ENCODE measurements at regions not wholly inside any gene's neighbourhood (a gene's known extent, or its start where the extent isn't known, plus 50 kb on each side); places are given as distances from the start of the nearest gene placed in this dataset.

DNA sequence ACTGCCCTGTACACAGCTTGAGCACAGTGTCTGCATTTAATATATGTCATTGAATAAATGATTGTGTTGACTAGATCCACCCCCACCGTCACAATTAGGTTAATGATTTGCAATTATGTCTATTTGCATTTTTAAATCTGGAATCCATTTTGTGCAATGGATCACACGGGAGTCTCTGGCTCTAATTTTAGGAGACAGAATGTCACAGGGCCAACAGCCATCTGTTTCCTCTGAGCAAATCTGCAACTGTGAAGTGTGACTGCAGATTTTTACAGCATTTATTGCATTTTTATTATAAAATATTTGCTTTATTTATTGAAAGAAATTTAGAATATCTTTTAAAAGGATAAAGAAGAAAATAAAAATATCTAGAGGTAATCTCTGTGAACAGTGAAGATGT is 316.8 kb downstream of the HS3ST1 start:
- TF ChIP-seq JUND (IDR thresholded peaks at IDR 0.05; ENCODE audit: borderline replicate concordance, low read depth, low read length) (no peak), JUND (tag; IDR thresholded peaks at IDR 0.05; ENCODE audit: borderline replicate concordance, low read depth, low read length) (no peak), ZFP36 (IDR thresholded peaks at IDR 0.05; ENCODE audit: low read depth, low read length, partially characterized antibody) (no peak), CBFB (CRISPR knock-in tag; IDR thresholded peaks at IDR 0.05) (no peak), MAZ (CRISPR knock-in tag; conservative IDR thresholded peaks at IDR 0.05 in 1 of 2, IDR thresholded peaks at IDR 0.05 in 1 of 2) (no peak)
- TF ChIP-seq, protein P1, sequence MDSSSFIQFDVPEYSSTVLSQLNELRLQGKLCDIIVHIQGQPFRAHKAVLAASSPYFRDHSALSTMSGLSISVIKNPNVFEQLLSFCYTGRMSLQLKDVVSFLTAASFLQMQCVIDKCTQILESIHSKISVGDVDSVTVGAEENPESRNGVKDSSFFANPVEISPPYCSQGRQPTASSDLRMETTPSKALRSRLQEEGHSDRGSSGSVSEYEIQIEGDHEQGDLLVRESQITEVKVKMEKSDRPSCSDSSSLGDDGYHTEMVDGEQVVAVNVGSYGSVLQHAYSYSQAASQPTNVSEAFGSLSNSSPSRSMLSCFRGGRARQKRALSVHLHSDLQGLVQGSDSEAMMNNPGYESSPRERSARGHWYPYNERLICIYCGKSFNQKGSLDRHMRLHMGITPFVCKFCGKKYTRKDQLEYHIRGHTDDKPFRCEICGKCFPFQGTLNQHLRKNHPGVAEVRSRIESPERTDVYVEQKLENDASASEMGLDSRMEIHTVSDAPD (CRISPR knock-in tag; IDR thresholded peaks at IDR 0.05), result no peak
- TF ChIP-seq, protein P2, sequence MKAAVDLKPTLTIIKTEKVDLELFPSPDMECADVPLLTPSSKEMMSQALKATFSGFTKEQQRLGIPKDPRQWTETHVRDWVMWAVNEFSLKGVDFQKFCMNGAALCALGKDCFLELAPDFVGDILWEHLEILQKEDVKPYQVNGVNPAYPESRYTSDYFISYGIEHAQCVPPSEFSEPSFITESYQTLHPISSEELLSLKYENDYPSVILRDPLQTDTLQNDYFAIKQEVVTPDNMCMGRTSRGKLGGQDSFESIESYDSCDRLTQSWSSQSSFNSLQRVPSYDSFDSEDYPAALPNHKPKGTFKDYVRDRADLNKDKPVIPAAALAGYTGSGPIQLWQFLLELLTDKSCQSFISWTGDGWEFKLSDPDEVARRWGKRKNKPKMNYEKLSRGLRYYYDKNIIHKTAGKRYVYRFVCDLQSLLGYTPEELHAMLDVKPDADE (conservative IDR thresholded peaks at IDR 0.05; ENCODE audit: control insufficient read depth, low read depth, low read length), result no peak
